GM12878 (cell line): ENCODE measurements at regions not wholly inside any gene's neighbourhood (a gene's known extent, or its start where the extent isn't known, plus 50 kb on each side); places are given as distances from the start of the nearest gene placed in this dataset.

Source experiments
- ATAC-seq: fragments of 200-7000 bp; cut with Tn5 transposase; 3 replicates; pipeline ENCODE4 v1.9.1; 2020; ENCODE audit warnings: mild to moderate bottlenecking, moderate library complexity
- BruUV-seq: library from RNA; stranded (reverse); fragments of 400-500 nt; replicated peaks from 2 replicates; lab custom pipeline; 2021; lab: Mats Ljungman, UMichigan
- CTCF ChIA-PET: fragments of 300-600 bp; sonication (Branson Sonifier 250); formaldehyde crosslinking; extraction: SDS; loops from one replicate; lab custom pipeline; 2021; ENCODE audit warnings: inconsistent platforms; lab: Yijun Ruan, JAX
- POLR2A ChIA-PET: fragments of 350-600 bp; formaldehyde crosslinking; extraction: SDS; loops from one replicate; lab custom pipeline; 2021; ENCODE audit warnings: inconsistent platforms; lab: Charles Lee
- RAD21 ChIA-PET: fragments of 300-600 bp; sonication (Branson Sonifier 250); formaldehyde crosslinking; loops from one replicate; lab custom pipeline; 2023; ENCODE audit warnings: antibody characterized with exemption; ENCODE audit not compliant: unreplicated experiment; lab: Charles Lee
- SMC1A ChIA-PET: fragments of 300-600 bp; sonication (Branson Sonifier 250); formaldehyde crosslinking; loops from one replicate; lab custom pipeline; 2023; ENCODE audit not compliant: unreplicated experiment, uncharacterized antibody; lab: Charles Lee
- DNase-seq: peaks from one replicate; pipeline ENCODE4 v3.0.0-alpha.2; 2011; ENCODE audit warnings: low read depth, low spot score
- FAIRE-seq: peaks from 3 replicates; lab custom pipeline; 2011; peaks lifted over from hg19 to GRCh38; lab: Jason Lieb, UNC
- H2AFZ ChIP-seq: 2 replicates; pipeline ENCODE4 v1.6.0; 2011; ENCODE audit warnings: low read depth, low read length, control low read depth; ENCODE audit not compliant: control insufficient read depth
- H3K27ac ChIP-seq: 2 replicates; pipeline ENCODE4 v1.5.1; 2011; ENCODE audit warnings: control low read depth; ENCODE audit not compliant: control insufficient read depth, insufficient read depth
- H3K27me3 ChIP-seq, 2 experiments: replicated peaks in 1 of 2; 2 replicates each; pipeline versions ENCODE4 v1.6.0 to v1.6.1; 2011; ENCODE audit warnings: low read length in 1 of 2; ENCODE audit not compliant: control insufficient read depth in 2 of 2, insufficient read depth in 2 of 2
- H3K36me3 ChIP-seq, 2 experiments: 2 replicates each; pipeline ENCODE4 v1.5.1; 2011; ENCODE audit warnings: low read length in 1 of 2; ENCODE audit not compliant: control insufficient read depth in 2 of 2, insufficient read depth in 2 of 2
- H3K4me1 ChIP-seq: 2 replicates; pipeline ENCODE4 v1.6.1; 2011; ENCODE audit warnings: mild to moderate bottlenecking, low read length, moderate library complexity, mixed read lengths; ENCODE audit not compliant: control insufficient read depth, insufficient read depth
- H3K4me2 ChIP-seq: 2 replicates; pipeline ENCODE4 v1.6.0; 2011; ENCODE audit warnings: control low read depth; ENCODE audit not compliant: control insufficient read depth, insufficient read depth
- H3K4me3 ChIP-seq: fragments of 200-600 bp; sonication (generic); 2 replicates; pipeline ENCODE4 v1.5.1; 2016
- H3K79me2 ChIP-seq: 2 replicates; pipeline ENCODE4 v1.6.0; 2011; ENCODE audit warnings: low read length; ENCODE audit not compliant: control insufficient read depth, insufficient read depth
- H3K9ac ChIP-seq: 2 replicates; pipeline ENCODE4 v1.8.0; 2011; ENCODE audit warnings: low read length, control low read depth, mixed read lengths; ENCODE audit not compliant: control insufficient read depth, insufficient read depth
- H3K9me3 ChIP-seq: replicated peaks from 3 replicates; pipeline ENCODE4 v1.5.1; 2011; ENCODE audit warnings: mild to moderate bottlenecking, low read length; ENCODE audit not compliant: control insufficient read depth, insufficient read depth
- H4K20me1 ChIP-seq: 2 replicates; pipeline ENCODE4 v1.6.0; 2011; ENCODE audit not compliant: control insufficient read depth, insufficient read depth
- ATF3 ChIP-seq: IDR thresholded peaks from 2 replicates; pipeline ENCODE4 v1.6.1; 2011; ENCODE audit warnings: low read depth, mild to moderate bottlenecking, low read length, moderate library complexity, borderline replicate concordance; ENCODE audit errors: extremely low read depth
- CBX5 ChIP-seq: sonication (generic); IDR thresholded peaks from 2 replicates; pipeline ENCODE4 v1.6.1; 2016; ENCODE audit warnings: low read depth, moderate library complexity, mild to moderate bottlenecking, inconsistent platforms
- EED ChIP-seq: sonication (generic); IDR thresholded peaks from 2 replicates; pipeline ENCODE4 v1.6.1; 2016; ENCODE audit warnings: antibody characterized with exemption, low read depth
- EGR1 ChIP-seq, 2 experiments: IDR thresholded peaks; 1 replicate in 1 of 2; 2 replicates in 1 of 2; pipeline ENCODE4 v1.6.1; 2011 to 2012; ENCODE audit warnings: low read depth in 2 of 2, low read length in 2 of 2, borderline replicate concordance in 1 of 2, mild to moderate bottlenecking in 1 of 2, moderate library complexity in 1 of 2
- FOXM1 ChIP-seq: IDR thresholded peaks from 2 replicates; pipeline ENCODE4 v1.6.1; 2012; ENCODE audit warnings: low read depth, mild to moderate bottlenecking, inconsistent platforms, low read length, moderate library complexity
- GATAD2B ChIP-seq: fragments of 450-650 bp; conservative IDR thresholded peaks from 2 replicates; pipeline ENCODE4 v1.6.1; 2017; ENCODE audit warnings: low read depth, mild to moderate bottlenecking, moderate library complexity
- HDAC6 ChIP-seq: fragments of 200-600 bp; sonication (generic); IDR thresholded peaks from one replicate; pipeline ENCODE4 v1.8.0; 2017; ENCODE audit warnings: antibody characterized with exemption; ENCODE audit not compliant: unreplicated experiment
- MAX ChIP-seq: IDR thresholded peaks from 2 replicates; pipeline ENCODE4 v1.6.1; 2012; ENCODE audit warnings: low read depth, low read length, improper control_type of control experiment
- MEF2B ChIP-seq: fragments of 450-650 bp; IDR thresholded peaks from 2 replicates; pipeline ENCODE4 v1.6.1; 2018; ENCODE audit warnings: mild to moderate bottlenecking, moderate library complexity; ENCODE audit not compliant: partially characterized antibody, poor library complexity, severe bottlenecking
- MTA2 ChIP-seq: fragments of 450-650 bp; IDR thresholded peaks from 2 replicates; pipeline ENCODE4 v1.6.1; 2016; ENCODE audit warnings: low read depth, mild to moderate bottlenecking, moderate library complexity
- NFYA ChIP-seq: IDR thresholded peaks from 2 replicates; pipeline ENCODE4 v1.6.1; 2011; ENCODE audit warnings: low read depth, mild to moderate bottlenecking, low read length, improper control_type of control experiment, borderline replicate concordance
- PAX8 ChIP-seq: fragments of 450-650 bp; IDR thresholded peaks from 2 replicates; pipeline ENCODE4 v1.6.1; 2017; ENCODE audit warnings: mild to moderate bottlenecking, moderate library complexity
- POLR2AphosphoS2 ChIP-seq: IDR thresholded peaks from 2 replicates; pipeline ENCODE4 v1.6.1; 2011; ENCODE audit warnings: low read depth, mild to moderate bottlenecking, low read length, improper control_type of control experiment, moderate library complexity
- POLR2AphosphoS5 ChIP-seq: IDR thresholded peaks from 2 replicates; pipeline ENCODE4 v1.6.1; 2011; ENCODE audit warnings: mild to moderate bottlenecking, low read length, inconsistent platforms
- RAD51 ChIP-seq: fragments of 450-650 bp; IDR thresholded peaks from 2 replicates; pipeline ENCODE4 v1.6.1; 2016; ENCODE audit warnings: moderate library complexity, mild to moderate bottlenecking, inconsistent platforms
- TCF3 ChIP-seq: IDR thresholded peaks from 2 replicates; pipeline ENCODE4 v1.6.1; 2012; ENCODE audit warnings: low read depth, mild to moderate bottlenecking, low read length, borderline replicate concordance; ENCODE audit not compliant: insufficient read depth
- ZZZ3 ChIP-seq: IDR thresholded peaks from 2 replicates; pipeline ENCODE4 v1.6.1; 2011; ENCODE audit warnings: low read depth; ENCODE audit not compliant: control insufficient read depth, insufficient read length
- WGBS: methylation state at CpG from one replicate; pipeline ENCODE4 v1.1.6; 2016; ENCODE audit warnings: low lambda C conversion rate; ENCODE audit not compliant: insufficient replicate concordance, insufficient coverage; ENCODE audit errors: missing lambda C conversion rate; 5-methylcytosine and 5-hydroxymethylcytosine counted together
- in situ Hi-C: fragments of 300-500 bp; cut with MboI; formaldehyde crosslinking; loops from 9 replicates; pipeline ENCODE4 v1.14.3; 2018; ENCODE audit warnings: mixed read lengths
- intact Hi-C: fragments of 100-400 bp; cut with micrococcal nuclease; formaldehyde crosslinking; loops from one replicate; pipeline ENCODE4 v1.14.2; 2022; ENCODE audit not compliant: unreplicated experiment
- TF ChIP-seq, protein P1 (sequence below): IDR thresholded peaks from 2 replicates; pipeline ENCODE4 v1.6.1; 2012; ENCODE audit warnings: low read length, inconsistent platforms
- TF ChIP-seq, protein P2 (sequence below): fragments of 450-650 bp; IDR thresholded peaks from 2 replicates; pipeline ENCODE4 v1.6.1; 2016; ENCODE audit warnings: mild to moderate bottlenecking
- TF ChIP-seq, protein P3 (sequence below): IDR thresholded peaks from 2 replicates; pipeline ENCODE4 v1.6.1; 2012; ENCODE audit warnings: mild to moderate bottlenecking, low read depth, low read length

DNA sequence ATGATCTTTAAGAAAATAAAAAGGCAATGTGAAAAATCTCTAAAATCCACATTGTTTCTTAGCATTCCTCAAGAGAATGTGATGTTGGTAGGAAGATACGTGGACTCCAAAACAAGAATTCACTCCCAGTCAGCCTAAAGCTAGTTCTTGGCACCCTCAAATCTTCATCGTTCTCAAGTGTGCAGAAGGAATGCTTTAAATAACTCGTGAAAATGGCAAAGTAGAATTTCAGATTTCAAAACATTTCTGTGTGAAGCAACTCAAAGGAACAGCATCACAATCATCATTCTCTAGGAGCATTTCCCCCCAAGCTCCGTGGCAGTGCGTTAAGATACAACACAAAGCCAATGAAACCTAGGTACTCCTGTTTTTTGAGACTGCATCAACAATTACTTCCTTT is 185.1 kb upstream of the DMAC1 start:
- FAIRE-seq = no peak
- intact Hi-C loops (no loop called here), in situ Hi-C loops (no loop called here)
- Histone ChIP-seq H3K27ac (no peak overlapping the region), H4K20me1 (no peaks in the 10 kb centered on the region), H2AFZ (no peak overlapping the region), H3K9ac (no peak overlapping the region), H3K4me2 (no peak overlapping the region), H3K4me3 (no peak overlapping the region), H3K79me2 (no peaks in the 10 kb centered on the region), H3K9me3 (no peaks in the 10 kb centered on the region), H3K36me3 (no peaks in the 10 kb centered on the region), H3K4me1 (no peaks in the 10 kb centered on the region), H3K27me3 (no peaks in the 10 kb centered on the region)
- no peak for DNase-seq
- CTCF ChIA-PET = no interaction called here
- WGBS = 62% methylated on average over 5 of the region's 5 CpGs
- SMC1A ChIA-PET = no interaction called here
- POLR2A ChIA-PET = no interaction called here
- RAD21 ChIA-PET = no interaction called here
- TF ChIP-seq POLR2AphosphoS2 (no peak), GATAD2B (no peak), TCF3 (no peak), HDAC6 (no peak), MAX (no peak), NFYA (no peak), EGR1 (IDR thresholded peaks at IDR 0.05; ENCODE audit: borderline replicate concordance in 1 of 2, low read depth in 2 of 2, low read length in 2 of 2) (no peak), ATF3 (no peak), FOXM1 (no peak), CBX5 (no peak), RAD51 (no peak), PAX8 (no peak), MEF2B (no peak), POLR2AphosphoS5 (no peak), MTA2 (no peak), ZZZ3 (no peak), EED (no peak)
- TF ChIP-seq, protein P1, sequence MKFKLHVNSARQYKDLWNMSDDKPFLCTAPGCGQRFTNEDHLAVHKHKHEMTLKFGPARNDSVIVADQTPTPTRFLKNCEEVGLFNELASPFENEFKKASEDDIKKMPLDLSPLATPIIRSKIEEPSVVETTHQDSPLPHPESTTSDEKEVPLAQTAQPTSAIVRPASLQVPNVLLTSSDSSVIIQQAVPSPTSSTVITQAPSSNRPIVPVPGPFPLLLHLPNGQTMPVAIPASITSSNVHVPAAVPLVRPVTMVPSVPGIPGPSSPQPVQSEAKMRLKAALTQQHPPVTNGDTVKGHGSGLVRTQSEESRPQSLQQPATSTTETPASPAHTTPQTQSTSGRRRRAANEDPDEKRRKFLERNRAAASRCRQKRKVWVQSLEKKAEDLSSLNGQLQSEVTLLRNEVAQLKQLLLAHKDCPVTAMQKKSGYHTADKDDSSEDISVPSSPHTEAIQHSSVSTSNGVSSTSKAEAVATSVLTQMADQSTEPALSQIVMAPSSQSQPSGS = no peak
- TF ChIP-seq, protein P2, sequence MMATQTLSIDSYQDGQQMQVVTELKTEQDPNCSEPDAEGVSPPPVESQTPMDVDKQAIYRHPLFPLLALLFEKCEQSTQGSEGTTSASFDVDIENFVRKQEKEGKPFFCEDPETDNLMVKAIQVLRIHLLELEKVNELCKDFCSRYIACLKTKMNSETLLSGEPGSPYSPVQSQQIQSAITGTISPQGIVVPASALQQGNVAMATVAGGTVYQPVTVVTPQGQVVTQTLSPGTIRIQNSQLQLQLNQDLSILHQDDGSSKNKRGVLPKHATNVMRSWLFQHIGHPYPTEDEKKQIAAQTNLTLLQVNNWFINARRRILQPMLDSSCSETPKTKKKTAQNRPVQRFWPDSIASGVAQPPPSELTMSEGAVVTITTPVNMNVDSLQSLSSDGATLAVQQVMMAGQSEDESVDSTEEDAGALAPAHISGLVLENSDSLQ = no peak
- TF ChIP-seq, protein P3, sequence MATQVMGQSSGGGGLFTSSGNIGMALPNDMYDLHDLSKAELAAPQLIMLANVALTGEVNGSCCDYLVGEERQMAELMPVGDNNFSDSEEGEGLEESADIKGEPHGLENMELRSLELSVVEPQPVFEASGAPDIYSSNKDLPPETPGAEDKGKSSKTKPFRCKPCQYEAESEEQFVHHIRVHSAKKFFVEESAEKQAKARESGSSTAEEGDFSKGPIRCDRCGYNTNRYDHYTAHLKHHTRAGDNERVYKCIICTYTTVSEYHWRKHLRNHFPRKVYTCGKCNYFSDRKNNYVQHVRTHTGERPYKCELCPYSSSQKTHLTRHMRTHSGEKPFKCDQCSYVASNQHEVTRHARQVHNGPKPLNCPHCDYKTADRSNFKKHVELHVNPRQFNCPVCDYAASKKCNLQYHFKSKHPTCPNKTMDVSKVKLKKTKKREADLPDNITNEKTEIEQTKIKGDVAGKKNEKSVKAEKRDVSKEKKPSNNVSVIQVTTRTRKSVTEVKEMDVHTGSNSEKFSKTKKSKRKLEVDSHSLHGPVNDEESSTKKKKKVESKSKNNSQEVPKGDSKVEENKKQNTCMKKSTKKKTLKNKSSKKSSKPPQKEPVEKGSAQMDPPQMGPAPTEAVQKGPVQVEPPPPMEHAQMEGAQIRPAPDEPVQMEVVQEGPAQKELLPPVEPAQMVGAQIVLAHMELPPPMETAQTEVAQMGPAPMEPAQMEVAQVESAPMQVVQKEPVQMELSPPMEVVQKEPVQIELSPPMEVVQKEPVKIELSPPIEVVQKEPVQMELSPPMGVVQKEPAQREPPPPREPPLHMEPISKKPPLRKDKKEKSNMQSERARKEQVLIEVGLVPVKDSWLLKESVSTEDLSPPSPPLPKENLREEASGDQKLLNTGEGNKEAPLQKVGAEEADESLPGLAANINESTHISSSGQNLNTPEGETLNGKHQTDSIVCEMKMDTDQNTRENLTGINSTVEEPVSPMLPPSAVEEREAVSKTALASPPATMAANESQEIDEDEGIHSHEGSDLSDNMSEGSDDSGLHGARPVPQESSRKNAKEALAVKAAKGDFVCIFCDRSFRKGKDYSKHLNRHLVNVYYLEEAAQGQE = no peak
- no peak for ATAC-seq
- BruUV-seq = no TSS peak
